HUES48 (cell line): ENCODE measurements at regions not wholly inside any gene's neighbourhood (a gene's known extent, or its start where the extent isn't known, plus 50 kb on each side); places are given as distances from the start of the nearest gene placed in this dataset.
"Not testable (repeated sequence)": the region's sequence is repeated elsewhere in the genome, so short reads cannot be mapped to it uniquely, and the experiment has no call there.

Experiments
- H3K27ac ChIP-seq: one replicate; pipeline ENCODE4 v1.7.0; 2013; ENCODE audit warnings: low read depth, low read length, inconsistent platforms
- H3K27me3 ChIP-seq: 2 replicates; pipeline ENCODE4 v1.6.1; 2013; ENCODE audit warnings: mild to moderate bottlenecking, low read length; ENCODE audit not compliant: control insufficient read depth, insufficient read depth
- H3K36me3 ChIP-seq: 2 replicates; pipeline ENCODE4 v1.6.1; 2013; ENCODE audit warnings: low read length; ENCODE audit not compliant: control insufficient read depth, insufficient read depth
- H3K4me1 ChIP-seq: 2 replicates; pipeline ENCODE4 v1.6.1; 2013; ENCODE audit warnings: mild to moderate bottlenecking, low read length; ENCODE audit not compliant: control insufficient read depth, insufficient read depth
- H3K4me3 ChIP-seq: 2 replicates; pipeline ENCODE4 v1.5.1; 2013; ENCODE audit warnings: mild to moderate bottlenecking, low read depth, low read length
- H3K9ac ChIP-seq: 2 replicates; pipeline ENCODE4 v1.6.1; 2013; ENCODE audit warnings: mild to moderate bottlenecking, low read depth, low read length, moderate library complexity
- H3K9me3 ChIP-seq: 2 replicates; pipeline ENCODE4 v1.6.1; 2013; ENCODE audit warnings: low read length; ENCODE audit not compliant: control insufficient read depth, insufficient read depth

DNA sequence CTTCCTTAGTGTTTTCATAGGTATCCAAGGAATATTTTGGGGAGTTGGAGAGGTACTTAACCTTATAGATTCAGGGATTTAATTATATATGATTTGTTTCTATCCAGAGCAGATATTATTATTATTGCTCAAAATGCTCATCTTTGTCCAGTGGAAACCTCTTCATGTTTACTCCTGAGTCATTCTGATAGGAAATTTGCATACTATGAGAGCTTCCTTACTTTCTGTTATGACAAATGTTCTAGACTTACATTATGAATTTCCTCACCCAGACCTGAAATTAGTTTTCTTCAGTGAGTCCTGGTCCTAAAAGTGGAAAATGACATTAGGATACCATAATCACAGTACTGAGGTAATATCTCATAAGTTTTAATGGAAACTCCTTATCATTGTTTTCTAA is 57.5 kb upstream of the PLPPR5 start:
- no peak overlapping the region for H3K4me3 ChIP-seq
- no peaks in the 10 kb centered on the region for H3K4me1 ChIP-seq
- H3K9ac ChIP-seq = no peak overlapping the region
- no peaks in the 10 kb centered on the region for H3K36me3 ChIP-seq
- H3K9me3 ChIP-seq = no peaks in the 10 kb centered on the region
- no peak overlapping the region for H3K27ac ChIP-seq
- no peaks in the 10 kb centered on the region for H3K27me3 ChIP-seq

DNA sequence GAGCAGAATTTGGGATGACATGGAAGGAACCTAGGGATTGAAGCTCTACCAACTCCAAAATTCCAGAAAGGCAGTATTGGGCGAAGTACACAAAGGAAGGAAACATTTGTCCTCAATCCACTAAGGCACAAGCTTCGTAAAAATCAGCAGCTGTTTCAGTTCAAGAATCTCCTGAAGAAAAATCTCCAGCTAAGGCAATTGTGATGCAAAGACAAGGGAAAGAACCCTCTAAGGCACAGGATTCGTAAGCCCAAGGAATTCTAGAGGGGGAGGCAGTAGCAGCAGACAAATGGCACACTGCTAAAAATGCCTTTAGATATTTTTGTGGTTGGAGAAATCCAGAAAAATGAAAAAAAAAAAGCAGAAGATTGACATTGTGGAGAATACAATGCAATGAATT is 64.5 kb upstream of the PLPPR5 start:
- no peak overlapping the region for H3K9ac ChIP-seq
- peak overlapping the region; percentile 62 for H3K27ac ChIP-seq
- H3K9me3 ChIP-seq = no peaks in the 10 kb centered on the region
- H3K4me3 ChIP-seq = peak overlapping the region; percentile 14; the same call in 1 of the 2 replicates
- peaks cover 26% of the 10 kb centered on the region for H3K4me1 ChIP-seq
- no peaks in the 10 kb centered on the region for H3K27me3 ChIP-seq
- H3K36me3 ChIP-seq = no peaks in the 10 kb centered on the region

- not testable (repeated sequence) for H3K9me3 ChIP-seq, H3K4me3 ChIP-seq, H3K9ac ChIP-seq, H3K4me1 ChIP-seq, H3K27ac ChIP-seq, H3K36me3 ChIP-seq, H3K27me3 ChIP-seq
Observed at GRCh38 chr1:99078529-99078928, 73.9 kb upstream of the PLPPR5 start.

- H3K4me3 ChIP-seq = no peak overlapping the region
- no peak overlapping the region for H3K9ac ChIP-seq
- peaks cover under 1% of the 10 kb centered on the region; the same call in 1 of the 2 replicates for H3K9me3 ChIP-seq
- H3K27ac ChIP-seq = no peak overlapping the region
- H3K27me3 ChIP-seq = no peaks in the 10 kb centered on the region
- H3K36me3 ChIP-seq = no peaks in the 10 kb centered on the region
- H3K4me1 ChIP-seq = no peaks in the 10 kb centered on the region
Observed at GRCh38 chr1:99082366-99082765, 77.7 kb upstream of the PLPPR5 start.

- H3K27ac ChIP-seq = no peak overlapping the region
- H3K27me3 ChIP-seq = no peaks in the 10 kb centered on the region
- no peaks in the 10 kb centered on the region for H3K4me1 ChIP-seq
- H3K4me3 ChIP-seq = no peak overlapping the region
- no peak overlapping the region for H3K9ac ChIP-seq
- H3K36me3 ChIP-seq = no peaks in the 10 kb centered on the region
- no peaks in the 10 kb centered on the region for H3K9me3 ChIP-seq
Observed at GRCh38 chr1:99083338-99083737, 78.7 kb upstream of the PLPPR5 start.

DNA sequence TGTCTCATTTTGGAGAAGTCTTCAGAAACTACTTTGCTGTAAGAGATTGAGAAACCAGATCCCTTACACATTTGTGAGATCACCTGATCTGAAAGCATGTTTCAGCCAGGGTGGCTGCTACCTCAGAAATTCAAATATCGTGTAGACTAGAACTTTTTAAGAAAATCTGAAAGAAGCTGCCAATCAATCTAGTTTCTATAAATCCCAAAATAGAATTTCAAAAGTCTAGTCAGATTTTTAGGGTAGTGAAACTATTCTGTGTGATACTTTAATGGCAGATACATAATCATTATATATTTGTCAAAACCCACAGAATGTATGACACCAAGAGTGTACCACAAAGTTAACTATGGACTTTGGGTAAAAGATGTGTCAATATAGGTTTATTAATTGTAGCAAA is 79.9 kb upstream of the PLPPR5 start:
- Histone ChIP-seq H3K27ac (no peak overlapping the region), H3K9ac (no peak overlapping the region), H3K9me3 (no peaks in the 10 kb centered on the region), H3K4me3 (no peak overlapping the region), H3K27me3 (no peaks in the 10 kb centered on the region), H3K36me3 (no peaks in the 10 kb centered on the region), H3K4me1 (no peaks in the 10 kb centered on the region)

DNA sequence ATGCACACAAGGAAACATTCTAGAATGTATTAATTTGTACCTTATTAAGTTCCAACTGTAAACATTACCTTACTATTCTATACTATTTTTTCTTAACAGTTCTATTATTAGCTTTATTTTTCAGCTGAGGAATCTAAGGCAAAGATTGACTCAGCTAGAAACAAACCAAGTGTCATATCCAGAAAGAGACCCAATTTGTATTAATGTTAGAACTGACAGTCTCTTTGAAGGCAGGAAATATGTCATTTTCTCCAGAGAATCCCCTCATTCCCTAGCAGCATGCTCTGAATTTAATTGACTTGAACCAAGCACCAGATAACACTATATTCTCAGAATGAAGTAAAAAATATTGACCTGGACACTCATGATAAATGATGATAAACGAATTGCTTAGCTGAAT is 81.4 kb upstream of the PLPPR5 start:
- Histone ChIP-seq H3K4me1 (no peaks in the 10 kb centered on the region), H3K9me3 (no peaks in the 10 kb centered on the region), H3K36me3 (no peaks in the 10 kb centered on the region), H3K4me3 (no peak overlapping the region), H3K27ac (no peak overlapping the region), H3K27me3 (no peaks in the 10 kb centered on the region), H3K9ac (no peak overlapping the region)

DNA sequence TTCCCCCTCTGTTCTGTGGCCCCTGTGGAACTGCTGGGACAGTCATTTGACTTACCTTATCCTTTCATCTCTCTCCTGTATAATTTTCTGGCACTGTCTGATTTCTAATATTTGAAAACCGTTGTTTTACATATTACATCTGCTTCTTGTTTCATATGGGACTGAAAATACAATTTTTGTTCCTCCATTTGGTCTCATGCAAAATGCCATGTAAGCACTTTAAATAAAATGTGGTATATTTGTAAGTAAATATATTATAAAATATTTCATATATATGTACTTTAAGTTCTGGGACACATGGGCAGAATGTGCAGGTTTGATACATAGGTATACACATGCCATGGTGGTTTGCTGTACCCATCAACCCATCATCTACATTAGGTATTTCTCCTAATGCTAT is 93.9 kb upstream of the PLPPR5 start:
- H3K27me3 ChIP-seq = no peaks in the 10 kb centered on the region
- H3K4me1 ChIP-seq = no peaks in the 10 kb centered on the region

DNA sequence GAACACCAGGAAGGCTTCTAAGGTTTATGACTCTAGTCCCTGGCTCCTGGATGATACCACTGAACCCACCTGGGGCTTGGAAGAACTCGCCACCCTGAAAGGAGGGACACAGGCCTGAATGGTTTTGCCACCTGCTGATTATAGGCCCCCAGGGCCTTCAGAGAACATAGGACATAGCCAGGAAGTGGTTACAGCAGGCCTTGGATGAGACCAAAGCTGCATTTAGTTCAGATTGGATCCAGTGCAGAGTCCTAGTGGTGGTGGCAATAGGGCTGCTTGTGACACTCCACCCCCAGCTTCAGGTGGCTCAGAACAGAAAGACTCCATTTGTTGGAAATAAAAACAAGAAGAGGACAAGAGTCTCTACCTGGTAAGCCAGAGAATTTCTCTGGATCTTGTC is 101.6 kb upstream of the PLPPR5 start:
- Histone ChIP-seq H3K9me3 (no peaks in the 10 kb centered on the region), H3K36me3 (no peaks in the 10 kb centered on the region), H3K27ac (no peak overlapping the region), H3K4me3 (no peak overlapping the region), H3K27me3 (no peaks in the 10 kb centered on the region), H3K4me1 (peaks cover 11% of the 10 kb centered on the region), H3K9ac (no peak overlapping the region)

More for the DNA sequence above, 93.9 kb upstream of the PLPPR5 start:
- Histone ChIP-seq H3K36me3 (no peaks in the 10 kb centered on the region), H3K27ac (no peak overlapping the region), H3K9me3 (no peaks in the 10 kb centered on the region), H3K9ac (no peak overlapping the region), H3K4me3 (no peak overlapping the region)

- Histone ChIP-seq H3K4me3 (no peak overlapping the region), H3K9ac (no peak overlapping the region), H3K27ac (no peak overlapping the region), H3K9me3 (no peaks in the 10 kb centered on the region), H3K4me1 (peaks cover 11% of the 10 kb centered on the region), H3K27me3 (no peaks in the 10 kb centered on the region), H3K36me3 (no peaks in the 10 kb centered on the region)
Observed at GRCh38 chr1:99107680-99108079, 103.0 kb upstream of the PLPPR5 start.

GRCh38 chr1:99110140-99111041 is 105.7 kb upstream of the PLPPR5 start:
- Histone ChIP-seq H3K36me3 (no peaks in the 10 kb centered on the region), H3K27me3 (no peaks in the 10 kb centered on the region), H3K9ac (no peak overlapping the region), H3K27ac (no peak overlapping the region), H3K9me3 (no peaks in the 10 kb centered on the region), H3K4me1 (peaks cover 11% of the 10 kb centered on the region), H3K4me3 (no peak overlapping the region)
